Osteoblast (primary cell): ENCODE measurements at regions not wholly inside any gene's neighbourhood (a gene's known extent, or its start where the extent isn't known, plus 50 kb on each side); places are given as distances from the start of the nearest gene placed in this dataset.

ENCODE experiments used
- DNase-seq: peaks from one replicate; pipeline ENCODE4 v3.0.0; 2011; ENCODE audit warnings: low spot score, mixed read lengths; ENCODE audit not compliant: insufficient read length; ENCODE audit errors: missing footprints
- H2AFZ ChIP-seq: 2 replicates; pipeline ENCODE4 v1.6.0; 2011; ENCODE audit warnings: mild to moderate bottlenecking, low read length
- H3K27ac ChIP-seq: 2 replicates; pipeline ENCODE4 v1.5.1; 2011; ENCODE audit warnings: mild to moderate bottlenecking, low read depth, low read length, moderate library complexity
- H3K27me3 ChIP-seq: 2 replicates; pipeline ENCODE4 v1.6.0; 2012; ENCODE audit warnings: mild to moderate bottlenecking, control low read depth, inconsistent platforms, low read length, moderate library complexity; ENCODE audit not compliant: insufficient read depth
- H3K36me3 ChIP-seq: 2 replicates; pipeline ENCODE4 v1.5.1; 2011; ENCODE audit warnings: mild to moderate bottlenecking, low read length, control low read depth, moderate library complexity; ENCODE audit not compliant: insufficient read depth
- H3K4me1 ChIP-seq: 2 replicates; pipeline ENCODE4 v1.5.1; 2011; ENCODE audit warnings: mild to moderate bottlenecking, low read length, control low read depth, moderate library complexity; ENCODE audit not compliant: insufficient read depth
- H3K4me2 ChIP-seq: 2 replicates; pipeline ENCODE4 v1.6.0; 2011; ENCODE audit warnings: mild to moderate bottlenecking, low read length; ENCODE audit not compliant: insufficient read depth
- H3K4me3 ChIP-seq: fragments of 200-600 bp; sonication (generic); 3 replicates; pipeline ENCODE4 v1.5.1; 2012; ENCODE audit warnings: mild to moderate bottlenecking, low read length, inconsistent platforms; ENCODE audit not compliant: insufficient read depth
- H3K79me2 ChIP-seq: 2 replicates; pipeline ENCODE4 v1.6.0; 2012; ENCODE audit warnings: mild to moderate bottlenecking, low read length, control low read depth, inconsistent platforms; ENCODE audit not compliant: insufficient read depth
- H3K9me3 ChIP-seq: 2 replicates; pipeline ENCODE4 v1.5.1; 2011; ENCODE audit warnings: low read depth, low read length, control low read depth
- H4K20me1 ChIP-seq: 2 replicates; pipeline ENCODE4 v1.6.0; 2012; ENCODE audit warnings: mild to moderate bottlenecking, low read length, control low read depth; ENCODE audit not compliant: insufficient read depth
- CTCF ChIP-seq: IDR thresholded peaks from 2 replicates; pipeline ENCODE4 v1.5.1; 2011; ENCODE audit warnings: mild to moderate bottlenecking, low read depth, low read length, moderate library complexity; ENCODE audit errors: extremely low read depth

- H3K9me3 ChIP-seq: no peaks in the 10 kb centered on the region
- H3K4me3 ChIP-seq: no peak overlapping the region
- no peak overlapping the region for H3K27ac ChIP-seq
- H4K20me1 ChIP-seq: no peaks in the 10 kb centered on the region
- no peak for TF ChIP-seq CTCF
- no peaks in the 10 kb centered on the region for H3K36me3 ChIP-seq
- H2AFZ ChIP-seq: no peak overlapping the region
- DNase-seq: no peak
- peaks cover 15% of the 10 kb centered on the region for H3K4me1 ChIP-seq
- no peaks in the 10 kb centered on the region for H3K79me2 ChIP-seq
- peaks cover 23% of the 10 kb centered on the region for H3K27me3 ChIP-seq
- H3K4me2 ChIP-seq: no peak overlapping the region
Observed at GRCh38 chr2:106579750-106580197, 92.6 kb downstream of the CD8B2 start.

GRCh38 chr2:106580241-106580640 is 93.1 kb downstream of the CD8B2 start:
- Histone ChIP-seq H2AFZ (no peak overlapping the region), H3K4me3 (no peak overlapping the region), H3K36me3 (no peaks in the 10 kb centered on the region), H3K4me1 (peaks cover 15% of the 10 kb centered on the region), H3K79me2 (no peaks in the 10 kb centered on the region), H3K27ac (no peak overlapping the region), H4K20me1 (no peaks in the 10 kb centered on the region), H3K27me3 (peaks cover 23% of the 10 kb centered on the region), H3K9me3 (no peaks in the 10 kb centered on the region), H3K4me2 (no peak overlapping the region)
- no peak for TF ChIP-seq CTCF
- DNase-seq: no peak

GRCh38 chr2:106581328-106581727 is 94.2 kb downstream of the CD8B2 start:
- no peak for DNase-seq
- Histone ChIP-seq H3K4me1 (peaks cover 9% of the 10 kb centered on the region), H3K9me3 (no peaks in the 10 kb centered on the region), H3K27ac (no peak overlapping the region), H2AFZ (no peak overlapping the region), H3K36me3 (no peaks in the 10 kb centered on the region), H3K27me3 (peaks cover 24% of the 10 kb centered on the region), H3K79me2 (no peaks in the 10 kb centered on the region), H3K4me3 (no peak overlapping the region), H4K20me1 (no peaks in the 10 kb centered on the region), H3K4me2 (no peak overlapping the region)
- no peak for TF ChIP-seq CTCF

GRCh38 chr2:106581755-106582147 is 94.6 kb downstream of the CD8B2 start:
- H3K4me3 ChIP-seq: peak overlapping the region; percentile 58
- H3K27ac ChIP-seq: no peak overlapping the region
- peak overlapping the region; percentile 85 for H3K4me2 ChIP-seq
- no peak for DNase-seq
- H3K79me2 ChIP-seq: no peaks in the 10 kb centered on the region
- peaks cover 26% of the 10 kb centered on the region for H3K27me3 ChIP-seq
- H2AFZ ChIP-seq: peak overlapping the region; percentile 71
- no peaks in the 10 kb centered on the region for H3K9me3 ChIP-seq
- H4K20me1 ChIP-seq: no peaks in the 10 kb centered on the region
- H3K36me3 ChIP-seq: no peaks in the 10 kb centered on the region
- no peak for TF ChIP-seq CTCF
- peaks cover 6% of the 10 kb centered on the region for H3K4me1 ChIP-seq
